ENCODE measurements at regions not wholly inside any gene's neighbourhood (a gene's known extent, or its start where the extent isn't known, plus 50 kb on each side); places are given as distances from the start of the nearest gene placed in this dataset.

DNA sequence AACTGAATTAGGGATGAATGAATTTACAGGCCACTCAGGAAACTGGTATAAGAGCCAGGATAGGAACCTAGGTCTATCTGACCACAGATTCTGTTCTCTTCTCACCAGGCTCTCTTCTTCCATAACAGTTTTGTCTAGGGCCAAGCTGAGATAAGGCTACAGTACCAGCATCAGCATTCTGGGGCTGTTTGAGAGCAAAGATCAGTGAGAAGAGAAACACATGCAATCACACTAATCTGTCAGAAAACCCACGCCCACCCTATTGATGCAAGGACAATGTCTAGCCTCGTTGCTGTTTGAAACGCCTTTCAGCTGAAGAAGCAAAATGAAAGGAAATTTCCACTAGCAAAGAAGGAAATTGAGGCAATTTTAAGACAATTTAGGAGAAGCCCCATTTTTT, 137.7 kb downstream of the LCA5 start:
- TF ChIP-seq, protein P1, sequence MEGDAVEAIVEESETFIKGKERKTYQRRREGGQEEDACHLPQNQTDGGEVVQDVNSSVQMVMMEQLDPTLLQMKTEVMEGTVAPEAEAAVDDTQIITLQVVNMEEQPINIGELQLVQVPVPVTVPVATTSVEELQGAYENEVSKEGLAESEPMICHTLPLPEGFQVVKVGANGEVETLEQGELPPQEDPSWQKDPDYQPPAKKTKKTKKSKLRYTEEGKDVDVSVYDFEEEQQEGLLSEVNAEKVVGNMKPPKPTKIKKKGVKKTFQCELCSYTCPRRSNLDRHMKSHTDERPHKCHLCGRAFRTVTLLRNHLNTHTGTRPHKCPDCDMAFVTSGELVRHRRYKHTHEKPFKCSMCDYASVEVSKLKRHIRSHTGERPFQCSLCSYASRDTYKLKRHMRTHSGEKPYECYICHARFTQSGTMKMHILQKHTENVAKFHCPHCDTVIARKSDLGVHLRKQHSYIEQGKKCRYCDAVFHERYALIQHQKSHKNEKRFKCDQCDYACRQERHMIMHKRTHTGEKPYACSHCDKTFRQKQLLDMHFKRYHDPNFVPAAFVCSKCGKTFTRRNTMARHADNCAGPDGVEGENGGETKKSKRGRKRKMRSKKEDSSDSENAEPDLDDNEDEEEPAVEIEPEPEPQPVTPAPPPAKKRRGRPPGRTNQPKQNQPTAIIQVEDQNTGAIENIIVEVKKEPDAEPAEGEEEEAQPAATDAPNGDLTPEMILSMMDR (conservative IDR thresholded peaks at IDR 0.05; ENCODE audit: low read length) = no peak
- TF ChIP-seq EZH2phosphoT487 (IDR thresholded peaks at IDR 0.05; ENCODE audit: borderline replicate concordance) = no peak
